ENCODE measurements at regions not wholly inside any gene's neighbourhood (a gene's known extent, or its start where the extent isn't known, plus 50 kb on each side); places are given as distances from the start of the nearest gene placed in this dataset.

DNA sequence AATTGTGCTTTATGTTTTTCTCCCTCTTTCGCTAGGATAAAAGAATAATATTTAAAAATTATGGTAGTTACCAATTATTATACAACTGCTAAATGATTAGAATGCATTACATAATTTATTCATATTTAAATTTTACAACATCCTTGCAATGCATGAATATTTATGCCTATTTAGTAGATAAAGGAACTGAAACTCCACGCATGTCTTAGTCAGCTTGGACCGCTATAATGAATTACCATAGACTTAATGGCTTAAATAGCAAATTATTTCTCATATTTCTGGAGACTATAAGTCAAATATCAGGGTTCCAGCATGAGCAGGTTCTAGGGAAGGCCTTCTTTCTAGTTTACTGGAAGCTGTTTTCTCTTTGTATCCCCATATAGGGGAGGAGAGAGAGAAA lies 1555.4 kb upstream of the ADGRL3 start:
- intact Hi-C loops (cut with DNase I) = no loop called here
- Histone ChIP-seq H3K27me3 (no peaks in the 10 kb centered on the region), H3K9me3 (no peaks in the 10 kb centered on the region), H3K36me3 (no peaks in the 10 kb centered on the region), H3K4me3 (no peak overlapping the region), H3K4me1 (no peaks in the 10 kb centered on the region), H3K27ac (no peak overlapping the region)
- no peak for ATAC-seq
- no peak for DNase-seq
- TF ChIP-seq, protein P1, sequence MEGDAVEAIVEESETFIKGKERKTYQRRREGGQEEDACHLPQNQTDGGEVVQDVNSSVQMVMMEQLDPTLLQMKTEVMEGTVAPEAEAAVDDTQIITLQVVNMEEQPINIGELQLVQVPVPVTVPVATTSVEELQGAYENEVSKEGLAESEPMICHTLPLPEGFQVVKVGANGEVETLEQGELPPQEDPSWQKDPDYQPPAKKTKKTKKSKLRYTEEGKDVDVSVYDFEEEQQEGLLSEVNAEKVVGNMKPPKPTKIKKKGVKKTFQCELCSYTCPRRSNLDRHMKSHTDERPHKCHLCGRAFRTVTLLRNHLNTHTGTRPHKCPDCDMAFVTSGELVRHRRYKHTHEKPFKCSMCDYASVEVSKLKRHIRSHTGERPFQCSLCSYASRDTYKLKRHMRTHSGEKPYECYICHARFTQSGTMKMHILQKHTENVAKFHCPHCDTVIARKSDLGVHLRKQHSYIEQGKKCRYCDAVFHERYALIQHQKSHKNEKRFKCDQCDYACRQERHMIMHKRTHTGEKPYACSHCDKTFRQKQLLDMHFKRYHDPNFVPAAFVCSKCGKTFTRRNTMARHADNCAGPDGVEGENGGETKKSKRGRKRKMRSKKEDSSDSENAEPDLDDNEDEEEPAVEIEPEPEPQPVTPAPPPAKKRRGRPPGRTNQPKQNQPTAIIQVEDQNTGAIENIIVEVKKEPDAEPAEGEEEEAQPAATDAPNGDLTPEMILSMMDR (IDR thresholded peaks at IDR 0.05) = no peak

DNA sequence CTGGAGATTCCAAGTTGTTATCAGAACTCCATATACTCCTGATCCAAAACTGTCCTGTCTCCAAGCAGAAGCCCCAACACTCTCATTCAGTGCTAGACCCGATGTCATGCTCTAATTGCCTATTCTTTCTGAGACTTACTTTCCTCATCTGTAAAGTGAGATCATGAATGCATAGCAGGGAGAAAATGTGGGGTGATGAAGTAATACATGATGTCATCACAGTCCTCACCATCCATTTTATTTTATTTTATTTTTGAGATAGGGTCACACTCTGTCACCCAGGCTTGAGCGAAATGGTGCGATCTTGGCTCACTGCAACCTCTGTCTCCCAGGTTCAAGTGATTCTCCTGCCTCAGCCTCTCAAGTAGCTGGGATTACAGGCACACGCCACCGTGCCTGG lies 1554.0 kb upstream of the ADGRL3 start:
- Histone ChIP-seq H3K27ac (no peak overlapping the region), H3K36me3 (no peaks in the 10 kb centered on the region), H3K4me3 (no peak overlapping the region), H3K4me1 (no peaks in the 10 kb centered on the region), H3K9me3 (no peaks in the 10 kb centered on the region), H3K27me3 (no peaks in the 10 kb centered on the region)
- TF ChIP-seq, protein P1 (IDR thresholded peaks at IDR 0.05) = no peak
- ATAC-seq = no peak
- DNase-seq = no peak
- intact Hi-C loops (cut with DNase I) = no loop called here

DNA sequence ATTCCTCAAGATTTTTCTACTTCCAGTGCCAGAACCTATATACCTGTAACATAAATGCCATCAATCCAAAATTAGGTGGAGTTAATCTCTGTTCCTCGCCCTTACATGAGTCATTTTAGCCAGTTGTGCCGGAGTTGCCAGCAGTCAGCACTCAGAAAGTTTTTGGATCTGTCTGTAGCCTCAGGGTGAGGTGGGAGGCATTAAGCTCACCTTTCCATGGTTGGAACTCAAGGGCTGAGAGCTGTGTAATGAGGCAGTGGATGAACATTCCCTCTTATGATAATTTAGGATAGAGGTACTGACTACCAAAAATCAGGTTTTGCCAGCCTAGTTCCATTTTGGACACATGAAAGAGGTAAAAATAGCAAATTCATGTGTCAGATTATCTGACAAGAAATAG lies 1553.1 kb upstream of the ADGRL3 start:
- no peak overlapping the region for H3K4me3 ChIP-seq
- no peaks in the 10 kb centered on the region for H3K36me3 ChIP-seq
- H3K4me1 ChIP-seq = no peaks in the 10 kb centered on the region
- ATAC-seq (no peak), DNase-seq (no peak)
- no peaks in the 10 kb centered on the region for H3K9me3 ChIP-seq
- intact Hi-C loops (cut with DNase I) = no loop called here
- H3K27ac ChIP-seq = no peak overlapping the region
- H3K27me3 ChIP-seq = no peaks in the 10 kb centered on the region
- TF ChIP-seq, protein P1 (IDR thresholded peaks at IDR 0.05) = no peak

DNA sequence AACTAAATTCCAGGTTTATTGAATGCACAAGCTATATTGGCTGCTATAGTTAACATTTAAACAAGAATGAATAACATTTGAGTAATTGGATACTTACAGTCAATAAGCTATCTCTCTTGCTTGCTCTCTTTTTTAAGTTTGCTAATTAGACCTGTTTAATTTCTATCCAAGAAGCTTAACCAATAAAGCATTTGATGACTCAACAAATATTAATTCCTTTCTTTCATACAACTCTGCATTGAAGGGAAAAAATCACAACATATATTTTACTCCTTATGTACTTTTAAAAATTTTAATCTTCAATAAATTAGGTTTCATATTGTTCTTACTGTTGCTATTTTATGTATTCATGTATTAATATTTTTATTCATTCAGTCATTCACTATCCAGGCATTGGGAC lies 1552.6 kb upstream of the ADGRL3 start:
- Histone ChIP-seq H3K27me3 (no peaks in the 10 kb centered on the region), H3K27ac (no peak overlapping the region), H3K4me3 (no peak overlapping the region), H3K4me1 (no peaks in the 10 kb centered on the region), H3K36me3 (no peaks in the 10 kb centered on the region), H3K9me3 (no peaks in the 10 kb centered on the region)
- DNase-seq (no peak), ATAC-seq (no peak)
- TF ChIP-seq, protein P1 (IDR thresholded peaks at IDR 0.05) = no peak
- intact Hi-C loops (cut with DNase I) = no loop called here

DNA sequence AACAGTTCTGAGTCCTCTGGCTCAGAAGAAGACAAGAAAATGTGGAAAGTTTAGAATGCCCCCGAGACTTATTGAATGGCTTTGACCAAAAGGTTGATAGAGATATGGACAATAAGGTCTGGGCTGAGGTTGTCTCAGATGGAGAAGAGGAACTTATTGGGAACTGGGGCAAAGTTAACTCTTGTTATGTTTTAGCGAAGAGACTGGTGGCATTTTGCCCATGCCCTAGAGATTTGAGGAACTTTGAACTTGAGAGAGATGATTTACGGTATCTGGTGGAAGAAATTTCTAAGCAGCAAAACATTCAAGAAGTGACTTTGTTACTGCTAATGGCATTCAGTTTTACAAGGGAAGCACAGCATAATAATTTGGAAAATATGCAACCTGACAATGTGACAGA lies 1549.3 kb upstream of the ADGRL3 start:
- H3K4me1 ChIP-seq = no peaks in the 10 kb centered on the region
- H3K27me3 ChIP-seq = no peaks in the 10 kb centered on the region
- ATAC-seq (no peak), DNase-seq (no peak)
- H3K36me3 ChIP-seq = no peaks in the 10 kb centered on the region
- H3K27ac ChIP-seq = no peak overlapping the region
- intact Hi-C loops (cut with DNase I) = no loop called here
- no peak overlapping the region for H3K4me3 ChIP-seq
- H3K9me3 ChIP-seq = no peaks in the 10 kb centered on the region
- TF ChIP-seq, protein P1 (IDR thresholded peaks at IDR 0.05) = no peak

DNA sequence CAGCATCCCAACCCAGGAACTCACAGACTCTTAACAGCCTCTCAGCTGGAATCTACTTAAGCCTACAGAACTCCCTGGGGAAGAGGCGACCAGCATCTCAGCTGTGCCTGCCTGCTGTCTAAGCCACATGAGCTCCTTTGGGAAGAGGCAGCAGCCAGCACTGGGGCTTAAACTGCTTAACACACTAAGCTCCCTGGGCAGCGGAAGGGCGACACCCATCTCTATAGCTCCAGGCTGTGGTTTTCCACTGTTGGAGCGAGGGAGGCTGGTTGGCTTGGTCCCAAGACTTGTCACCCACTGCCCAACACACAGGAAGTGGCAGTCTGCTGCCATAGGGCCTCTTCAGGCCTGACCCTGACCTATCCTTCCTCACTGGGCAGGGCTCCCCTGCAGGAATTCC lies 1544.1 kb upstream of the ADGRL3 start:
- intact Hi-C loops (cut with DNase I) = no loop called here
- TF ChIP-seq, protein P1 (IDR thresholded peaks at IDR 0.05) = no peak
- no peak for ATAC-seq

More for the DNA sequence above, 1544.1 kb upstream of the ADGRL3 start:
- H3K36me3 ChIP-seq = no peaks in the 10 kb centered on the region
- no peaks in the 10 kb centered on the region for H3K27me3 ChIP-seq
- H3K4me3 ChIP-seq = no peak overlapping the region
- no peaks in the 10 kb centered on the region for H3K9me3 ChIP-seq
- no peak overlapping the region for H3K27ac ChIP-seq
- DNase-seq = peak; percentile 23
- no peaks in the 10 kb centered on the region for H3K4me1 ChIP-seq
